HCT116 (cell line): ENCODE measurements at regions not wholly inside any gene's neighbourhood (a gene's known extent, or its start where the extent isn't known, plus 50 kb on each side); places are given as distances from the start of the nearest gene placed in this dataset.

Experiments
- EZH2phosphoT487 ChIP-seq: fragments of 200-600 bp; IDR thresholded peaks from 2 replicates; pipeline ENCODE4 v1.6.1; 2018; ENCODE audit warnings: antibody characterized with exemption, borderline replicate concordance
- JUND ChIP-seq: IDR thresholded peaks from 2 replicates; pipeline ENCODE4 v1.6.1; 2012
- MAX ChIP-seq: IDR thresholded peaks from 2 replicates; pipeline ENCODE4 v1.6.1; 2012
- POLR2A ChIP-seq: IDR thresholded peaks from 2 replicates; pipeline ENCODE4 v1.7.0; 2011; ENCODE audit warnings: borderline replicate concordance; ENCODE audit not compliant: insufficient read depth, insufficient read length; ENCODE audit errors: extremely low read depth
- SRF ChIP-seq: IDR thresholded peaks from 2 replicates; pipeline ENCODE4 v1.6.1; 2012; ENCODE audit warnings: low read depth
- TF ChIP-seq, protein P1 (sequence below), 3 experiments: fragments of 200-600 bp in 1 of 3; sonication (generic) in 1 of 3; IDR thresholded peaks in 2 of 3; conservative IDR thresholded peaks in 1 of 3; 2 replicates each; pipeline ENCODE4 v1.5.1; 2012 to 2017; ENCODE audit warnings: low read depth in 2 of 3, low read length in 2 of 3, antibody characterized with exemption in 1 of 3, borderline replicate concordance in 1 of 3, control low read depth in 1 of 3, mild to moderate bottlenecking in 1 of 3, mixed read lengths in 1 of 3, mixed run types in 1 of 3, moderate library complexity in 1 of 3; ENCODE audit not compliant: insufficient read depth in 1 of 3

- TF ChIP-seq EZH2phosphoT487, result no peak
- no peak for TF ChIP-seq JUND
- TF ChIP-seq, protein P1, sequence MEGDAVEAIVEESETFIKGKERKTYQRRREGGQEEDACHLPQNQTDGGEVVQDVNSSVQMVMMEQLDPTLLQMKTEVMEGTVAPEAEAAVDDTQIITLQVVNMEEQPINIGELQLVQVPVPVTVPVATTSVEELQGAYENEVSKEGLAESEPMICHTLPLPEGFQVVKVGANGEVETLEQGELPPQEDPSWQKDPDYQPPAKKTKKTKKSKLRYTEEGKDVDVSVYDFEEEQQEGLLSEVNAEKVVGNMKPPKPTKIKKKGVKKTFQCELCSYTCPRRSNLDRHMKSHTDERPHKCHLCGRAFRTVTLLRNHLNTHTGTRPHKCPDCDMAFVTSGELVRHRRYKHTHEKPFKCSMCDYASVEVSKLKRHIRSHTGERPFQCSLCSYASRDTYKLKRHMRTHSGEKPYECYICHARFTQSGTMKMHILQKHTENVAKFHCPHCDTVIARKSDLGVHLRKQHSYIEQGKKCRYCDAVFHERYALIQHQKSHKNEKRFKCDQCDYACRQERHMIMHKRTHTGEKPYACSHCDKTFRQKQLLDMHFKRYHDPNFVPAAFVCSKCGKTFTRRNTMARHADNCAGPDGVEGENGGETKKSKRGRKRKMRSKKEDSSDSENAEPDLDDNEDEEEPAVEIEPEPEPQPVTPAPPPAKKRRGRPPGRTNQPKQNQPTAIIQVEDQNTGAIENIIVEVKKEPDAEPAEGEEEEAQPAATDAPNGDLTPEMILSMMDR (IDR thresholded peaks at IDR 0.05 in 2 of 3, conservative IDR thresholded peaks at IDR 0.05 in 1 of 3; ENCODE audit: borderline replicate concordance in 1 of 3, insufficient read depth in 1 of 3, low read depth in 2 of 3, low read length in 2 of 3), result no peak
- no peak for TF ChIP-seq POLR2A
- TF ChIP-seq SRF, result no peak
- TF ChIP-seq MAX, result no peak
Observed at GRCh38 chr2:12826781-12827180, 110.0 kb downstream of the TRIB2 start.
